K562 (cell line): ENCODE measurements at regions not wholly inside any gene's neighbourhood (a gene's known extent, or its start where the extent isn't known, plus 50 kb on each side); places are given as distances from the start of the nearest gene placed in this dataset.

Experiments used
- BHLHE40 ChIP-seq: IDR thresholded peaks from 2 replicates; pipeline ENCODE4 v1.6.1; 2011; ENCODE audit warnings: low read length, improper control_type of control experiment
- BRD4 ChIP-seq: fragments of 200-600 bp; sonication (generic); IDR thresholded peaks from 2 replicates; pipeline ENCODE4 v1.6.1; 2017; ENCODE audit warnings: inconsistent platforms
- ETS1 ChIP-seq: conservative IDR thresholded peaks from 2 replicates; pipeline ENCODE4 v1.6.1; 2011; ENCODE audit warnings: low read depth, mild to moderate bottlenecking, low read length; ENCODE audit not compliant: control insufficient read depth
- GTF2F1 ChIP-seq: IDR thresholded peaks from 2 replicates; pipeline ENCODE4 v1.6.1; 2011; ENCODE audit warnings: low read depth, low read length, improper control_type of control experiment
- HDAC8 ChIP-seq: fragments of 450-650 bp; IDR thresholded peaks from 2 replicates; pipeline ENCODE4 v1.6.1; 2016; ENCODE audit warnings: mild to moderate bottlenecking, missing genetic modification characterization, moderate library complexity, missing compliant biosample characterization
- MAFF ChIP-seq: IDR thresholded peaks from 2 replicates; pipeline ENCODE4 v1.6.1; 2012; ENCODE audit warnings: low read length, improper control_type of control experiment
- MLX ChIP-seq, 2 experiments: fragments of 450-650 bp in 1 of 2; sonication (generic) in 1 of 2; formaldehyde crosslinking; conservative IDR thresholded peaks; 2 replicates each; pipeline versions ENCODE4 v1.4.0 to v1.8.1; 2020 to 2022; ENCODE audit warnings: mild to moderate bottlenecking in 1 of 2, missing genetic modification reagents in 1 of 2
- PHB ChIP-seq: fragments of 250-450 bp; sonication (Bioruptor Pico); IDR thresholded peaks from 2 replicates; pipeline ENCODE4 v1.5.0; 2021
- SRSF7 ChIP-seq: fragments of 200-400 bp; formaldehyde crosslinking; optimal IDR thresholded peaks from 2 replicates; pipeline ENCODE3; 2017; ENCODE audit warnings: mild to moderate bottlenecking, low read depth, low read length
- TRIM25 ChIP-seq: fragments of 450-650 bp; IDR thresholded peaks from 2 replicates; pipeline ENCODE4 v1.7.0; 2016; ENCODE audit warnings: borderline replicate concordance
- ZNF146 ChIP-seq: IDR thresholded peaks from one replicate; pipeline ENCODE4 v1.6.1; 2018; ENCODE audit warnings: missing compliant biosample characterization; ENCODE audit not compliant: unreplicated experiment
- ZNF316 ChIP-seq: fragments of 450-650 bp; IDR thresholded peaks from 2 replicates; pipeline ENCODE4 v1.6.1; 2016
- ZNF655 ChIP-seq: fragments of 250-450 bp; sonication (Bioruptor Pico); IDR thresholded peaks from 2 replicates; pipeline ENCODE4 v1.5.0; 2021
- ZNF766 ChIP-seq: fragments of 200-800 bp; sonication (Bioruptor generic); conservative IDR thresholded peaks from 2 replicates; pipeline ENCODE4 v1.6.1; 2016; ENCODE audit warnings: missing genetic modification characterization, missing compliant biosample characterization

- TF ChIP-seq TRIM25 = no peak
- no peak for TF ChIP-seq PHB
- no peak for TF ChIP-seq ZNF146
- TF ChIP-seq ZNF316 = peak; percentile 62; the same call in 1 of the 2 replicates
- no peak for TF ChIP-seq GTF2F1
- TF ChIP-seq ETS1 = no peak
- no peak for TF ChIP-seq BRD4
- no peak for TF ChIP-seq BHLHE40
- no peak for TF ChIP-seq ZNF655 (CRISPR knock-in tag)
- no peak for TF ChIP-seq MLX (CRISPR knock-in tag; conservative IDR thresholded peaks at IDR 0.05)
- TF ChIP-seq MAFF = peak; percentile 38; the same call in 1 of the 2 replicates
- TF ChIP-seq ZNF766 (CRISPR knock-in tag) = no peak
- no peak for TF ChIP-seq SRSF7
- no peak for TF ChIP-seq HDAC8 (tag)
- TF ChIP-seq, all 486 proteins: peak for 4
These were observed 195.5 kb downstream of the ETV1 start (continued) for GRCh38 chr7:13793926-13794325.
